HEK293T (cell line): ENCODE measurements at regions not wholly inside any gene's neighbourhood (a gene's known extent, or its start where the extent isn't known, plus 50 kb on each side); places are given as distances from the start of the nearest gene placed in this dataset.

Experiments used
- CTCF ChIA-PET: fragments of 350-600 bp; formaldehyde crosslinking; extraction: SDS; loops from one replicate; lab custom pipeline; 2021; ENCODE audit warnings: antibody characterized with exemption, inconsistent platforms; lab: Yijun Ruan, JAX
- POLR2A ChIA-PET: fragments of 350-600 bp; formaldehyde crosslinking; extraction: SDS; loops from one replicate; lab custom pipeline; 2020; ENCODE audit warnings: antibody characterized with exemption, inconsistent platforms; lab: Yijun Ruan, JAX
- DNase-seq: peaks from one replicate; pipeline ENCODE4 v3.0.0; 2012; ENCODE audit warnings: mixed read lengths; ENCODE audit errors: extremely low spot score
- ARNT ChIP-seq: fragments of 450-650 bp; IDR thresholded peaks from 2 replicates; pipeline ENCODE4 v1.6.1; 2017; ENCODE audit warnings: mild to moderate bottlenecking
- BHLHE40 ChIP-seq: fragments of 450-650 bp; IDR thresholded peaks from 2 replicates; pipeline ENCODE4 v1.6.1; 2016; ENCODE audit warnings: mild to moderate bottlenecking, moderate library complexity, borderline replicate concordance
- CTBP1 ChIP-seq: fragments of 450-650 bp; IDR thresholded peaks from 2 replicates; pipeline ENCODE4 v1.6.1; 2016; ENCODE audit warnings: borderline replicate concordance
- ELF4 ChIP-seq: fragments of 450-650 bp; IDR thresholded peaks from 2 replicates; pipeline ENCODE4 v1.6.1; 2017; ENCODE audit warnings: antibody characterized with exemption
- FOXA1 ChIP-seq: fragments of 450-650 bp; IDR thresholded peaks from 2 replicates; pipeline ENCODE4 v1.6.1; 2016; ENCODE audit warnings: mild to moderate bottlenecking
- FOXK2 ChIP-seq: fragments of 450-650 bp; IDR thresholded peaks from 2 replicates; pipeline ENCODE4 v1.6.1; 2016; ENCODE audit warnings: mild to moderate bottlenecking
- FOXM1 ChIP-seq: fragments of 450-650 bp; IDR thresholded peaks from 2 replicates; pipeline ENCODE4 v1.6.1; 2017; ENCODE audit warnings: mild to moderate bottlenecking, borderline replicate concordance
- HDGF ChIP-seq: fragments of 450-650 bp; IDR thresholded peaks from 2 replicates; pipeline ENCODE4 v1.6.1; 2017; ENCODE audit warnings: antibody characterized with exemption, borderline replicate concordance
- L3MBTL2 ChIP-seq: fragments of 450-650 bp; conservative IDR thresholded peaks from 2 replicates; pipeline ENCODE4 v1.6.1; 2016; ENCODE audit warnings: mild to moderate bottlenecking
- LEF1 ChIP-seq: fragments of 450-650 bp; IDR thresholded peaks from 2 replicates; pipeline ENCODE4 v1.6.1; 2017; ENCODE audit warnings: mild to moderate bottlenecking, borderline replicate concordance
- NFRKB ChIP-seq: fragments of 450-650 bp; IDR thresholded peaks from 2 replicates; pipeline ENCODE4 v1.6.1; 2016; ENCODE audit warnings: mild to moderate bottlenecking, moderate library complexity
- PKNOX1 ChIP-seq: fragments of 450-650 bp; IDR thresholded peaks from 2 replicates; pipeline ENCODE4 v1.6.1; 2016
- SP1 ChIP-seq: fragments of 450-650 bp; IDR thresholded peaks from 2 replicates; pipeline ENCODE4 v1.6.1; 2017
- SUZ12 ChIP-seq: fragments of 450-650 bp; IDR thresholded peaks from 2 replicates; pipeline ENCODE4 v1.6.1; 2016; ENCODE audit warnings: mild to moderate bottlenecking
- TARDBP ChIP-seq: fragments of 450-650 bp; IDR thresholded peaks from 2 replicates; pipeline ENCODE4 v1.6.1; 2016
- ZNF384 ChIP-seq: fragments of 450-650 bp; IDR thresholded peaks from 2 replicates; pipeline ENCODE4 v1.6.1; 2016

DNA sequence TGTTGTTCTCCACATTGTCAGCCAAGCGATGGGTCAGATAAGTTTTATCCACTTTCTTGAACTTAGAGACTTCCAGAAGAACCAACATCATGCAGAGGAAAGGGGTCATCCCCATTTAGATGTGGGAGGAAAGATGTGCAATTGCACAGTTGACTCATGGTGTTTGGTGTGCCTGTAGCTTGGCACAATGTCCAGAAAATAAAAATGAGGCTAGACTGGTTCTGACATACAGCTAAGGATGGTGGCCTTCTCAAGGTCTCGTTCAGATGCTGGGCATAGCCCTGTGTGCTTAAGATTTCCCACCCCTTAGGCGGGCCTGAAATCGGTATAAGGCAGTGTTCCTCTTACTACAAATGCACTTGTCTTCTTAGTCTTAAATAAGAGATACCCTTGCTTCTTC, 101.1 kb downstream of the PCDH7 start:
- no peak for TF ChIP-seq ZNF384
- no peak for TF ChIP-seq FOXK2
- TF ChIP-seq FOXM1: no peak
- TF ChIP-seq NFRKB: no peak
- no peak for TF ChIP-seq CTBP1
- TF ChIP-seq ARNT: no peak
- no peak for TF ChIP-seq BHLHE40
- no peak for TF ChIP-seq FOXA1
- no peak for TF ChIP-seq L3MBTL2
- TF ChIP-seq HDGF: no peak
- TF ChIP-seq TARDBP: no peak
- TF ChIP-seq SP1: no peak
- TF ChIP-seq LEF1: no peak
- no peak for TF ChIP-seq PKNOX1
- TF ChIP-seq SUZ12: no peak
- no peak for TF ChIP-seq ELF4
- no peak for DNase-seq
- CTCF ChIA-PET: no interaction called here
- POLR2A ChIA-PET: interaction anchor here (2.3 kb wide), 1 partner anchor 103 kb away, joined by 7 read pairs; no protein-coding TSS in a partner anchor

GRCh38 chr4:30821859-30822612, 101.9 kb downstream of the PCDH7 start:
- TF ChIP-seq PKNOX1: no peak
- peak; percentile 13 for DNase-seq
- ChIA-PET POLR2A (interaction anchor here (2.3 kb wide), 1 partner anchor 104 kb away, joined by 7 read pairs; no protein-coding TSS in a partner anchor), CTCF (interaction anchor here (1.8 kb wide), 1 partner anchor 9 kb away, joined by 4 read pairs; no protein-coding TSS in a partner anchor)

DNA sequence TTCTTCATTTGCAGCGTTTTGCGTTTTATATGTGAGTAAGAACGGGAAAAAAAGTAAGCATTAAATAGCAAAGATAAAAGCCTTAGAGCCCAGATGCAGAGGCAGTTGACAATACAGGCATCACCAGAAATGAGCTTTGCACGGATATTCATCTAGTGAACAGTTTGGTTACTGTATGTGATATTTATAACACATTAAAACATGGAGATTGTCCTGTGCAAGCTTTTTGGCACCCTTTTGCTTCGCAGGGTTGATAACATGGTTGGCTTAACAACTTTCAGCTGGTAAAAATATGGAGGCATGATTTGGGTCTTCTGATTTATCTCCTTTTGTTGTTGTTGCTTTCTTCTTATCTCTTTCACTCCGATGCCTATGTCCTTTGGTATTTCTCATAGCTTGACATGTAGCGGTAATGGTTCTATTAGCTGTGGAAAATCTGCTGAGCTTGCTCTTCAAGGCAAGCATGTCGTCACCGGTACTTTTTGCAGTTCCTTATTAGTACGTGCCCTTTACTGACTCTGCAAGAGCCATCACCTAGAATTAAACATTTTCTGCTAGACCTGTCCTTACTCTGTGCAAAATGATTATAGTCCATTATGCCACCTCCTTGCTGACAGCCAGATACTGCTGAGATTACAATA, 102.9 kb downstream of the PCDH7 start:
- TF ChIP-seq FOXA1 (no peak), PKNOX1 (no peak), BHLHE40 (no peak), NFRKB (no peak), ELF4 (no peak), L3MBTL2 (no peak), HDGF (no peak), SUZ12 (no peak), LEF1 (no peak), ZNF384 (no peak), FOXM1 (no peak), TARDBP (no peak), CTBP1 (no peak), FOXK2 (no peak), SP1 (no peak), ARNT (no peak)
- ChIA-PET CTCF (interaction anchor here (0.6 to 1.8 kb wide), 3 partner anchors 10 to 149 kb away, joined by 3 to 4 read pairs (median 4); no protein-coding TSS in a partner anchor), POLR2A (interaction anchor here (2.3 kb wide), 1 partner anchor 104 kb away, joined by 7 read pairs; no protein-coding TSS in a partner anchor)
- no peak for DNase-seq

- CTCF ChIA-PET: no interaction called here
- DNase-seq: no peak
- POLR2A ChIA-PET: no interaction called here
- TF ChIP-seq FOXA1 (no peak), FOXM1 (no peak), SUZ12 (no peak), L3MBTL2 (no peak), SP1 (no peak), ARNT (no peak), PKNOX1 (no peak), TARDBP (no peak), NFRKB (no peak), HDGF (no peak), ZNF384 (no peak), CTBP1 (no peak), FOXK2 (no peak), BHLHE40 (no peak)
Measured at GRCh38 chr4:30825008-30825770, 105.0 kb downstream of the PCDH7 start.

DNA sequence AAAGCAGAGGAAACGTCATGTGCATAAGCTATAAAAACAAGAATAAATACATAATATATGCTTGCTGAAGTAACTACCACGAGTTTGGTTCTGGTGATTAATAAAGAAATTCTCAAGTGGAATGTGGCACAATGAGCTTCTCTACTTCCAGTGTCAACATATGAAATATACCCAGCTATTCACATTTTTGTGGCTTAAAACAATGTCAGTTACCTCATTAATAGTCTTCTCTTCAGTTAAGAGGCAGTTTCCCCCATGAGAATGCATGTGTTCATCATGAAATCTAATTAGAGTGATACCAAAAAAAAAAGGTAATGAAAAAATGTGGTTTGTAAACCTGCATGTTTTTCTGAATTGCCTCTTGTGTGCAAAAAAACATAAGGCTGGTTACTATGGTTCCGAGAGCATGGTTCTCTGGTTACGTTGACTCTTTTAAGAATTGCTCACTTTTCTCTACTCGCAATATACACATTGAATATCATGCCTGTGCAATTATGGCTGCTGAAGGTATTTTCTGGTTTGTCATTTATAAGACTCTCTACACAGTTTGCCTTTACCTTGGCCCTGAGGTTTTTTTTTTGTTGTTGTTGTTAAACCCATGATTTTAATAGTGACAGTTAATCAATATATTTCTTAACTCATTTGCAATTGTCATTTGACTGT, 108.2 kb downstream of the PCDH7 start:
- CTCF ChIA-PET: interaction anchor here (1.0 kb wide), 1 partner anchor 77 kb away, joined by 3 read pairs; no protein-coding TSS in a partner anchor
- TF ChIP-seq NFRKB: no peak
- TF ChIP-seq ELF4: no peak
- TF ChIP-seq SUZ12: no peak
- POLR2A ChIA-PET: no interaction called here

More for the DNA sequence above, 108.2 kb downstream of the PCDH7 start:
- no peak for DNase-seq
